Activated B cell treated with CpG ODN at 0.5 μM for 24 hours (primary cell): ENCODE measurements at regions not wholly inside any gene's neighbourhood (a gene's known extent, or its start where the extent isn't known, plus 50 kb on each side); places are given as distances from the start of the nearest gene placed in this dataset.

Experiments used
- ATAC-seq: fragments of 200-7000 bp; cut with Tn5 transposase; one replicate; pipeline ENCODE4 v1.10.0; 2021; ENCODE audit warnings: low read depth, mild to moderate bottlenecking, moderate library complexity
- CTCF ChIA-PET: fragments of 350-600 bp; sonication (Branson Sonifier 250); formaldehyde crosslinking; loops from one replicate; lab custom pipeline; 2021; ENCODE audit warnings: antibody characterized with exemption; lab: Charles Lee
- POLR2A ChIA-PET: fragments of 350-600 bp; sonication (Branson Sonifier 250); formaldehyde crosslinking; loops from one replicate; lab custom pipeline; 2021; ENCODE audit warnings: antibody characterized with exemption; lab: Charles Lee
- DNase-seq: peaks from one replicate; pipeline ENCODE4 v3.0.0; 2022
- H3K27ac Mint-ChIP-seq: one replicate; pipeline ENCODE4 v1.8.0; 2020; ENCODE audit warnings: mixed read lengths
- H3K27me3 Mint-ChIP-seq: one replicate; pipeline ENCODE4 v1.8.0; 2021; ENCODE audit warnings: mixed read lengths
- H3K36me3 Mint-ChIP-seq: one replicate; pipeline ENCODE4 v1.8.0; 2021; ENCODE audit warnings: low read depth, mixed read lengths
- H3K4me1 Mint-ChIP-seq: one replicate; pipeline ENCODE4 v1.8.0; 2021; ENCODE audit warnings: mixed read lengths
- H3K4me3 Mint-ChIP-seq: one replicate; pipeline ENCODE4 v1.8.0; 2020; ENCODE audit warnings: mild to moderate bottlenecking, mixed read lengths
- H3K9me3 Mint-ChIP-seq: one replicate; pipeline ENCODE4 v1.8.0; 2020; ENCODE audit warnings: mixed read lengths
- CTCF ChIP-seq: fragments of 200-600 bp; IDR thresholded peaks from one replicate; pipeline ENCODE4 v1.8.0; 2022; ENCODE audit warnings: antibody characterized with exemption, mild to moderate bottlenecking
- intact Hi-C: fragments of 100-400 bp; cut with micrococcal nuclease; formaldehyde crosslinking; loops from one replicate; pipeline ENCODE4 v1.15.1; 2024

- CTCF ChIA-PET, result no interaction called here
- H3K27me3 Mint-ChIP-seq, result peaks cover 2% of the 10 kb centered on the region
- no peak overlapping the region for H3K4me3 Mint-ChIP-seq
- H3K9me3 Mint-ChIP-seq, result no peaks in the 10 kb centered on the region
- no peak for TF ChIP-seq CTCF
- intact Hi-C loops, result no loop called here
- ATAC-seq (no peak), DNase-seq (no peak)
- no peaks in the 10 kb centered on the region for H3K4me1 Mint-ChIP-seq
- POLR2A ChIA-PET, result no interaction called here
- H3K27ac Mint-ChIP-seq, result no peak overlapping the region
- no peaks in the 10 kb centered on the region for H3K36me3 Mint-ChIP-seq
Measured at GRCh38 chr21:41671212-41671762, 95.6 kb downstream of the RIPK4 start.

GRCh38 chr21:41670056-41670805 is 96.6 kb downstream of the RIPK4 start:
- Mint-ChIP-seq H3K4me3 (no peak overlapping the region), H3K4me1 (no peaks in the 10 kb centered on the region), H3K27ac (no peak overlapping the region), H3K9me3 (no peaks in the 10 kb centered on the region), H3K27me3 (peaks cover 2% of the 10 kb centered on the region), H3K36me3 (no peaks in the 10 kb centered on the region)
- no peak for TF ChIP-seq CTCF
- DNase-seq (no peak), ATAC-seq (no peak)
- intact Hi-C loops, result no loop called here
- ChIA-PET CTCF (no interaction called here), POLR2A (no interaction called here)

- Mint-ChIP-seq H3K4me3 (no peak overlapping the region), H3K27ac (no peak overlapping the region), H3K9me3 (no peaks in the 10 kb centered on the region), H3K27me3 (peaks cover 2% of the 10 kb centered on the region), H3K36me3 (no peaks in the 10 kb centered on the region), H3K4me1 (no peaks in the 10 kb centered on the region)
- TF ChIP-seq CTCF, result no peak
- no peak for DNase-seq
- POLR2A ChIA-PET, result no interaction called here
- CTCF ChIA-PET, result no interaction called here
- intact Hi-C loops, result loop anchor here (10.0 kb wide), 1 partner anchor 125 kb away; no protein-coding TSS in a partner anchor
- no peak for ATAC-seq
Measured at GRCh38 chr21:41669533-41669830, 97.4 kb downstream of the RIPK4 start.

GRCh38 chr21:41668686-41669532 is 97.9 kb downstream of the RIPK4 start:
- no peak overlapping the region for H3K27ac Mint-ChIP-seq
- intact Hi-C loops, result loop anchor here (10.0 kb wide), 1 partner anchor 124 kb away; no protein-coding TSS in a partner anchor
- H3K9me3 Mint-ChIP-seq, result no peaks in the 10 kb centered on the region
- ChIA-PET CTCF (no interaction called here), POLR2A (no interaction called here)
- no peak for TF ChIP-seq CTCF
- DNase-seq, result no peak
- no peak for ATAC-seq
- no peaks in the 10 kb centered on the region for H3K4me1 Mint-ChIP-seq
- H3K36me3 Mint-ChIP-seq, result no peaks in the 10 kb centered on the region
- no peak overlapping the region for H3K4me3 Mint-ChIP-seq
- H3K27me3 Mint-ChIP-seq, result peaks cover 5% of the 10 kb centered on the region

GRCh38 chr21:41668051-41668541 is 98.8 kb downstream of the RIPK4 start:
- intact Hi-C loops, result loop anchor here (10.0 kb wide), 1 partner anchor 123 kb away; no protein-coding TSS in a partner anchor
- TF ChIP-seq CTCF, result no peak
- Mint-ChIP-seq H3K36me3 (no peaks in the 10 kb centered on the region), H3K27ac (no peak overlapping the region), H3K4me1 (no peaks in the 10 kb centered on the region), H3K4me3 (no peak overlapping the region), H3K9me3 (no peaks in the 10 kb centered on the region), H3K27me3 (peaks cover 5% of the 10 kb centered on the region)
- ATAC-seq (no peak), DNase-seq (no peak)
- POLR2A ChIA-PET, result no interaction called here
- CTCF ChIA-PET, result no interaction called here
